ENCODE measurements at regions not wholly inside any gene's neighbourhood (a gene's known extent, or its start where the extent isn't known, plus 50 kb on each side); places are given as distances from the start of the nearest gene placed in this dataset.

- ChIA-PET CTCF (no interaction called here), POLR2A (no interaction called here)
- no peak for TF ChIP-seq CTCF (IDR thresholded peaks at IDR 0.05; ENCODE audit: control extremely low read depth, extremely low read depth, low read depth, missing control alignments)
- no peak for DNase-seq (ENCODE audit: extremely low spot score)
Observed at GRCh38 chr10:4029866-4030265, 244.9 kb upstream of the KLF6 start.

GRCh38 chr10:4028854-4029583, 244.0 kb upstream of the KLF6 start:
- no peak for DNase-seq (ENCODE audit: extremely low spot score)
- POLR2A ChIA-PET = no interaction called here
- TF ChIP-seq CTCF (IDR thresholded peaks at IDR 0.05; ENCODE audit: control extremely low read depth, extremely low read depth, low read depth, missing control alignments) = no peak
- CTCF ChIA-PET = no interaction called here

GRCh38 chr10:4028027-4028471, 243.0 kb upstream of the KLF6 start:
- ChIA-PET CTCF (no interaction called here), POLR2A (no interaction called here)
- no peak for TF ChIP-seq CTCF (IDR thresholded peaks at IDR 0.05; ENCODE audit: control extremely low read depth, extremely low read depth, low read depth, missing control alignments)
- DNase-seq (ENCODE audit: extremely low spot score) = no peak

GRCh38 chr10:4025339-4025738, 240.3 kb upstream of the KLF6 start:
- POLR2A ChIA-PET = no interaction called here
- no peak for DNase-seq (ENCODE audit: extremely low spot score)
- TF ChIP-seq CTCF (IDR thresholded peaks at IDR 0.05; ENCODE audit: control extremely low read depth, extremely low read depth, low read depth, missing control alignments) = no peak
- CTCF ChIA-PET = no interaction called here

GRCh38 chr10:4024516-4025245, 239.7 kb upstream of the KLF6 start:
- CTCF ChIA-PET = no interaction called here

GRCh38 chr10:4024027-4024426, 239.0 kb upstream of the KLF6 start:
- CTCF ChIA-PET = no interaction called here
- DNase-seq (ENCODE audit: extremely low spot score) = no peak
- POLR2A ChIA-PET = no interaction called here
- no peak for TF ChIP-seq CTCF (IDR thresholded peaks at IDR 0.05; ENCODE audit: control extremely low read depth, extremely low read depth, low read depth, missing control alignments)

More at GRCh38 chr10:4024516-4025245, 239.7 kb upstream of the KLF6 start:
- POLR2A ChIA-PET = no interaction called here
- DNase-seq (ENCODE audit: extremely low spot score) = no peak
- no peak for TF ChIP-seq CTCF (IDR thresholded peaks at IDR 0.05; ENCODE audit: control extremely low read depth, extremely low read depth, low read depth, missing control alignments)

All from GM10248 (cell line).